ENCODE measurements at regions not wholly inside any gene's neighbourhood (a gene's known extent, or its start where the extent isn't known, plus 50 kb on each side); places are given as distances from the start of the nearest gene placed in this dataset.

GRCh38 chr16:82386761-82387160, 216.7 kb upstream of the MPHOSPH6 start:
- no peak overlapping the region for H3K27ac ChIP-seq (replicated peaks)
- no peak overlapping the region for H3K4me3 ChIP-seq (replicated peaks; ENCODE audit: insufficient read depth, low read length)
- no peak for TF ChIP-seq POLR2AphosphoS5 (IDR thresholded peaks at IDR 0.05; ENCODE audit: low read depth)
- TF ChIP-seq REST (IDR thresholded peaks at IDR 0.05; ENCODE audit: insufficient replicate concordance, low read depth), result no peak
- no peak for TF ChIP-seq CTCF (IDR thresholded peaks at IDR 0.05; ENCODE audit: insufficient read depth, low read length)
- no peak for TF ChIP-seq GABPA (IDR thresholded peaks at IDR 0.05; ENCODE audit: low read depth)
- no peak for TF ChIP-seq SPI1 (IDR thresholded peaks at IDR 0.05; ENCODE audit: borderline replicate concordance, low read depth)
- no peak for DNase-seq (ENCODE audit: low read depth in 1 of 2, low spot score in 1 of 2)
- H3K27me3 ChIP-seq (ENCODE audit: insufficient read depth, poor library complexity, severe bottlenecking), result no peaks in the 10 kb centered on the region

- TF ChIP-seq REST (IDR thresholded peaks at IDR 0.05; ENCODE audit: insufficient replicate concordance, low read depth) (no peak), GABPA (IDR thresholded peaks at IDR 0.05; ENCODE audit: low read depth) (no peak), SPI1 (IDR thresholded peaks at IDR 0.05; ENCODE audit: borderline replicate concordance, low read depth) (no peak), POLR2AphosphoS5 (IDR thresholded peaks at IDR 0.05; ENCODE audit: low read depth) (no peak), CTCF (IDR thresholded peaks at IDR 0.05; ENCODE audit: insufficient read depth, low read length) (no peak)
- H3K27ac ChIP-seq (replicated peaks), result no peak overlapping the region
- no peaks in the 10 kb centered on the region for H3K27me3 ChIP-seq (ENCODE audit: insufficient read depth, poor library complexity, severe bottlenecking)
- no peak for DNase-seq (ENCODE audit: low read depth in 1 of 2, low spot score in 1 of 2)
- no peak overlapping the region for H3K4me3 ChIP-seq (replicated peaks; ENCODE audit: insufficient read depth, low read length)
These were observed 214.9 kb upstream of the MPHOSPH6 start for GRCh38 chr16:82384949-82385348.

GRCh38 chr16:82384017-82384416, 214.0 kb upstream of the MPHOSPH6 start:
- Histone ChIP-seq H3K27me3 (ENCODE audit: insufficient read depth, poor library complexity, severe bottlenecking) (no peaks in the 10 kb centered on the region), H3K4me3 (replicated peaks; ENCODE audit: insufficient read depth, low read length) (no peak overlapping the region), H3K27ac (replicated peaks) (no peak overlapping the region)
- TF ChIP-seq CTCF (IDR thresholded peaks at IDR 0.05; ENCODE audit: insufficient read depth, low read length), result no peak
- no peak for TF ChIP-seq REST (IDR thresholded peaks at IDR 0.05; ENCODE audit: insufficient replicate concordance, low read depth)
- TF ChIP-seq GABPA (IDR thresholded peaks at IDR 0.05; ENCODE audit: low read depth), result no peak
- no peak for TF ChIP-seq SPI1 (IDR thresholded peaks at IDR 0.05; ENCODE audit: borderline replicate concordance, low read depth)
- no peak for TF ChIP-seq POLR2AphosphoS5 (IDR thresholded peaks at IDR 0.05; ENCODE audit: low read depth)
- DNase-seq (ENCODE audit: low read depth in 1 of 2, low spot score in 1 of 2), result no peak
